ENCODE measurements at regions not wholly inside any gene's neighbourhood (a gene's known extent, or its start where the extent isn't known, plus 50 kb on each side); places are given as distances from the start of the nearest gene placed in this dataset.

- no peak for DNase-seq (ENCODE audit: low read depth in 4 of 4, low spot score in 2 of 4)
Observed at GRCh38 chr2:234204480-234204879, 154.0 kb downstream of the SPP2 start.

GRCh38 chr2:234203135-234203984 is 152.9 kb downstream of the SPP2 start:
- no peak for DNase-seq (ENCODE audit: low read depth in 4 of 4, low spot score in 2 of 4)

- no peak for DNase-seq (ENCODE audit: low read depth in 4 of 4, low spot score in 2 of 4)
Observed at GRCh38 chr2:234202601-234203000, 152.1 kb downstream of the SPP2 start.

GRCh38 chr2:234199996-234200395 is 149.5 kb downstream of the SPP2 start:
- no peak for DNase-seq (ENCODE audit: low read depth in 4 of 4, low spot score in 2 of 4)

- no peak for DNase-seq (ENCODE audit: low read depth in 4 of 4, low spot score in 2 of 4)
Observed at GRCh38 chr2:234198976-234199375, 148.5 kb downstream of the SPP2 start.

GRCh38 chr2:234195516-234195915 is 145.0 kb downstream of the SPP2 start:
- no peak for DNase-seq (ENCODE audit: low read depth in 4 of 4, low spot score in 2 of 4)

GRCh38 chr2:234193977-234194563 is 143.6 kb downstream of the SPP2 start:
- DNase-seq (ENCODE audit: low read depth in 4 of 4, low spot score in 2 of 4): no peak

GRCh38 chr2:234191819-234192407 is 141.4 kb downstream of the SPP2 start:
- DNase-seq (ENCODE audit: low read depth in 4 of 4, low spot score in 2 of 4): no peak

- DNase-seq (ENCODE audit: low read depth in 4 of 4, low spot score in 2 of 4): no peak
Observed at GRCh38 chr2:234189786-234190300, 139.3 kb downstream of the SPP2 start.

GRCh38 chr2:234189230-234189629 is 138.7 kb downstream of the SPP2 start:
- DNase-seq (ENCODE audit: low read depth in 4 of 4, low spot score in 2 of 4): no peak

- DNase-seq (ENCODE audit: low read depth in 4 of 4, low spot score in 2 of 4): no peak
Observed at GRCh38 chr2:234187646-234188174, 137.2 kb downstream of the SPP2 start.

- no peak for DNase-seq (ENCODE audit: low read depth in 4 of 4, low spot score in 2 of 4)
Observed at GRCh38 chr2:234181121-234181520, 130.6 kb downstream of the SPP2 start.

GRCh38 chr2:234179031-234179363 is 128.5 kb downstream of the SPP2 start:
- no peak for DNase-seq (ENCODE audit: low read depth in 4 of 4, low spot score in 2 of 4)

GRCh38 chr2:234178330-234179030 is 128.0 kb downstream of the SPP2 start:
- no peak for DNase-seq (ENCODE audit: low read depth in 4 of 4, low spot score in 2 of 4)

- no peak for DNase-seq (ENCODE audit: low read depth in 4 of 4, low spot score in 2 of 4)
Observed at GRCh38 chr2:234175649-234176048, 125.1 kb downstream of the SPP2 start.

GRCh38 chr2:234174742-234175141 is 124.2 kb downstream of the SPP2 start:
- no peak for DNase-seq (ENCODE audit: low read depth in 4 of 4, low spot score in 2 of 4)

- DNase-seq (ENCODE audit: low read depth in 4 of 4, low spot score in 2 of 4): no peak
Observed at GRCh38 chr2:234172532-234172931, 122.0 kb downstream of the SPP2 start.

- no peak for DNase-seq (ENCODE audit: low read depth in 4 of 4, low spot score in 2 of 4)
Observed at GRCh38 chr2:234172066-234172465, 121.6 kb downstream of the SPP2 start.

- DNase-seq (ENCODE audit: low read depth in 4 of 4, low spot score in 2 of 4): no peak
Observed at GRCh38 chr2:234171666-234172065, 121.2 kb downstream of the SPP2 start.

GRCh38 chr2:234169674-234170073 is 119.2 kb downstream of the SPP2 start:
- DNase-seq (ENCODE audit: low read depth in 4 of 4, low spot score in 2 of 4): no peak
